Progenitor cell of endocrine pancreas (in vitro differentiated cells): ENCODE measurements at regions not wholly inside any gene's neighbourhood (a gene's known extent, or its start where the extent isn't known, plus 50 kb on each side); places are given as distances from the start of the nearest gene placed in this dataset.

ENCODE experiments used
- DNase-seq: peaks from one replicate; pipeline ENCODE4 v3.0.0; 2021; ENCODE audit warnings: low spot score; ENCODE audit not compliant: unreplicated experiment
- H3K27ac Mint-ChIP-seq: 2 replicates; pipeline ENCODE4 v1.8.0; 2021; ENCODE audit warnings: mild to moderate bottlenecking, moderate library complexity, mixed read lengths
- H3K27me3 Mint-ChIP-seq: 2 replicates; pipeline ENCODE4 v1.8.0; 2021; ENCODE audit warnings: mixed read lengths
- H3K36me3 Mint-ChIP-seq: 2 replicates; pipeline ENCODE4 v1.8.0; 2022; ENCODE audit warnings: mixed read lengths; ENCODE audit not compliant: insufficient read depth
- H3K4me1 Mint-ChIP-seq: 2 replicates; pipeline ENCODE4 v1.8.0; 2021; ENCODE audit warnings: low read depth, mixed read lengths
- H3K4me3 Mint-ChIP-seq: 2 replicates; pipeline ENCODE4 v1.8.0; 2021; ENCODE audit warnings: low read depth, mild to moderate bottlenecking, moderate library complexity, mixed read lengths
- H3K9me3 Mint-ChIP-seq: 2 replicates; pipeline ENCODE4 v1.8.0; 2021; ENCODE audit warnings: low read depth, mixed read lengths
- TF ChIP-seq, protein P1 (sequence below): fragments of 200-600 bp; sonication (generic); IDR thresholded peaks from one replicate; pipeline ENCODE4 v1.5.0; 2021; ENCODE audit warnings: antibody characterized with exemption, mild to moderate bottlenecking; ENCODE audit not compliant: unreplicated experiment

DNA sequence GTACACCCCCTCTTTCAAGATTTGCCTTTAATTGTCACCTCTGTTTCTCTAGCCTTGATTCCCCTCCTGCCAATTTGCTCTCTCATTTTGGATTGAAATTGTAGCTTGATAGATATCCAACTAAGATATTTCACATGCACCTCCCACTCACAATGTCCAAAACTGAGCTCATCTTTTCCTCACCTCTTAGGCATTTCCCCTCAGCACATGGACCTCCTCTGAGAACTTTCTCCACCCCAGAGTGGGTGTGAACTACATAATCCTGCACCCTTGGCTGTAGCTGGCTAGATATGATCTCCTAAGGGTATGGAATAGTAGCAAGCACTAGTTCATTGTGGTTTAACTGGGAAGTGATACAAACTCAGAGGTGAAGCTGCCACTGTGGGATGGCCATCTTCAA, 91.5 kb upstream of the SESN3 start:
- TF ChIP-seq, protein P1, sequence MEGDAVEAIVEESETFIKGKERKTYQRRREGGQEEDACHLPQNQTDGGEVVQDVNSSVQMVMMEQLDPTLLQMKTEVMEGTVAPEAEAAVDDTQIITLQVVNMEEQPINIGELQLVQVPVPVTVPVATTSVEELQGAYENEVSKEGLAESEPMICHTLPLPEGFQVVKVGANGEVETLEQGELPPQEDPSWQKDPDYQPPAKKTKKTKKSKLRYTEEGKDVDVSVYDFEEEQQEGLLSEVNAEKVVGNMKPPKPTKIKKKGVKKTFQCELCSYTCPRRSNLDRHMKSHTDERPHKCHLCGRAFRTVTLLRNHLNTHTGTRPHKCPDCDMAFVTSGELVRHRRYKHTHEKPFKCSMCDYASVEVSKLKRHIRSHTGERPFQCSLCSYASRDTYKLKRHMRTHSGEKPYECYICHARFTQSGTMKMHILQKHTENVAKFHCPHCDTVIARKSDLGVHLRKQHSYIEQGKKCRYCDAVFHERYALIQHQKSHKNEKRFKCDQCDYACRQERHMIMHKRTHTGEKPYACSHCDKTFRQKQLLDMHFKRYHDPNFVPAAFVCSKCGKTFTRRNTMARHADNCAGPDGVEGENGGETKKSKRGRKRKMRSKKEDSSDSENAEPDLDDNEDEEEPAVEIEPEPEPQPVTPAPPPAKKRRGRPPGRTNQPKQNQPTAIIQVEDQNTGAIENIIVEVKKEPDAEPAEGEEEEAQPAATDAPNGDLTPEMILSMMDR: no peak
- no peak overlapping the region for H3K27ac Mint-ChIP-seq

DNA sequence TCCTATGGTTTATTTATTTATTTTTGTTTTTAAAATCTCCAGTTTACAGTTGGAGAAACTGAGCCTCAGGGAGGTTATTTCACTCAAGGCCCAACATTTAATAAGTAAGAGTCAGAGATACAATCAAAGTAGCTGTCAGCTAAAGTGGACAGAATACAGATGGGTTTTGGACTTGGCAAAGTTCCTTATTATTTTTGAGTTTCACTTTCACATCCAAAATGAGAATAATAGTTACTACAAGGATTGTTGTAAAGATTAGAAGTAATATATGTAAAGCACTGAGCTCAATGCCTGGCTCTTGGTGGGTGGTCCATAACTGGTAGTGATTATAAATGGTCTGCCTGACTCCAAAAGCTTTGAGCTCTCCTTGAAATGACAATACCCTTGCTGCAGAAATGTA, 87.5 kb upstream of the SESN3 start:
- Mint-ChIP-seq H3K27ac (no peak overlapping the region), H3K27me3 (no peaks in the 10 kb centered on the region), H3K36me3 (peaks cover 3% of the 10 kb centered on the region), H3K9me3 (peaks cover 6% of the 10 kb centered on the region), H3K4me3 (no peak overlapping the region), H3K4me1 (no peaks in the 10 kb centered on the region)
- DNase-seq: no peak
- TF ChIP-seq, protein P1: no peak

More for the DNA sequence above, 91.5 kb upstream of the SESN3 start:
- peaks cover 3% of the 10 kb centered on the region for H3K36me3 Mint-ChIP-seq
- peaks cover 6% of the 10 kb centered on the region for H3K9me3 Mint-ChIP-seq
- DNase-seq: no peak
- H3K4me3 Mint-ChIP-seq: no peak overlapping the region
- peaks cover 7% of the 10 kb centered on the region for H3K4me1 Mint-ChIP-seq
- no peaks in the 10 kb centered on the region for H3K27me3 Mint-ChIP-seq

GRCh38 chr11:95308512-95309035, 77.6 kb upstream of the SESN3 start:
- Mint-ChIP-seq H3K9me3 (no peaks in the 10 kb centered on the region), H3K36me3 (no peaks in the 10 kb centered on the region), H3K27ac (no peak overlapping the region)

DNA sequence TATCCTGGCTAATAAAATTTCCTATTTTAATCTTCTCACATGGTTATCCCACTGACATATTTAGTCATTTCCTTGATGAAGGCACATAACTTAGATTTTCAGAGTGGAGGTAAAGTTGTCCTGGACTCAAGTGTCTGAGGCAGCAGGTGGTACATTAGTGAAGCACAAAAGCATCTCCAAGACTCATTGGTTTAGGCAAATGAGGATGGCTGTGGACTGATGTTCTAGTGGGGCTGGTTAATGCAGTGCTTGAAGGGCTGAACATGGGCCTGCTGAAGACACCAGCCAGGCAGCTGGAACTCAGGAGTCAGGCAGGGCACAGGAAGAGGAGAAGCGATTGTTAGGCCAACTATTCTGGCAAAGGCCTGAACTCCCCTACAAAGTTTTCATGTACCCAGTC, 76.3 kb upstream of the SESN3 start:
- Mint-ChIP-seq H3K4me1 (peaks cover 6% of the 10 kb centered on the region), H3K9me3 (no peaks in the 10 kb centered on the region), H3K36me3 (no peaks in the 10 kb centered on the region), H3K27me3 (no peaks in the 10 kb centered on the region), H3K27ac (no peak overlapping the region), H3K4me3 (no peak overlapping the region)
- TF ChIP-seq, protein P1: no peak
- DNase-seq: no peak

More at GRCh38 chr11:95308512-95309035, 77.6 kb upstream of the SESN3 start:
- Mint-ChIP-seq H3K4me3 (no peak overlapping the region), H3K4me1 (peaks cover 6% of the 10 kb centered on the region), H3K27me3 (no peaks in the 10 kb centered on the region)
- DNase-seq: no peak
- TF ChIP-seq, protein P1: no peak

- Mint-ChIP-seq H3K27ac (no peak overlapping the region), H3K9me3 (no peaks in the 10 kb centered on the region), H3K27me3 (no peaks in the 10 kb centered on the region), H3K36me3 (no peaks in the 10 kb centered on the region), H3K4me3 (no peak overlapping the region), H3K4me1 (peaks cover 6% of the 10 kb centered on the region)
- TF ChIP-seq, protein P1: no peak
- DNase-seq: no peak
Observed at GRCh38 chr11:95306801-95307200, 75.8 kb upstream of the SESN3 start.
